MM.1S (cell line): ENCODE measurements at regions not wholly inside any gene's neighbourhood (a gene's known extent, or its start where the extent isn't known, plus 50 kb on each side); places are given as distances from the start of the nearest gene placed in this dataset.

Source experiments
- EZH2 ChIP-seq: fragments of 300-600 bp; sonication (generic); optimal IDR thresholded peaks from 2 replicates; pipeline ENCODE3; 2017; ENCODE audit warnings: low read depth, mild to moderate bottlenecking, antibody characterized with exemption, low read length, mixed read lengths
- TF ChIP-seq, protein P1 (sequence below): fragments of 300-600 bp; sonication (generic); IDR thresholded peaks from 2 replicates; pipeline ENCODE4 v1.5.1; 2016; ENCODE audit warnings: antibody characterized with exemption, low read length, mixed read lengths

GRCh38 chr4:148866666-148867065, 424.5 kb upstream of the NR3C2 start:
- TF ChIP-seq, protein P1, sequence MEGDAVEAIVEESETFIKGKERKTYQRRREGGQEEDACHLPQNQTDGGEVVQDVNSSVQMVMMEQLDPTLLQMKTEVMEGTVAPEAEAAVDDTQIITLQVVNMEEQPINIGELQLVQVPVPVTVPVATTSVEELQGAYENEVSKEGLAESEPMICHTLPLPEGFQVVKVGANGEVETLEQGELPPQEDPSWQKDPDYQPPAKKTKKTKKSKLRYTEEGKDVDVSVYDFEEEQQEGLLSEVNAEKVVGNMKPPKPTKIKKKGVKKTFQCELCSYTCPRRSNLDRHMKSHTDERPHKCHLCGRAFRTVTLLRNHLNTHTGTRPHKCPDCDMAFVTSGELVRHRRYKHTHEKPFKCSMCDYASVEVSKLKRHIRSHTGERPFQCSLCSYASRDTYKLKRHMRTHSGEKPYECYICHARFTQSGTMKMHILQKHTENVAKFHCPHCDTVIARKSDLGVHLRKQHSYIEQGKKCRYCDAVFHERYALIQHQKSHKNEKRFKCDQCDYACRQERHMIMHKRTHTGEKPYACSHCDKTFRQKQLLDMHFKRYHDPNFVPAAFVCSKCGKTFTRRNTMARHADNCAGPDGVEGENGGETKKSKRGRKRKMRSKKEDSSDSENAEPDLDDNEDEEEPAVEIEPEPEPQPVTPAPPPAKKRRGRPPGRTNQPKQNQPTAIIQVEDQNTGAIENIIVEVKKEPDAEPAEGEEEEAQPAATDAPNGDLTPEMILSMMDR: no peak
- no peak for TF ChIP-seq EZH2
